Kidney (tissue), 13 donors: ENCODE measurements at regions not wholly inside any gene's neighbourhood (a gene's known extent, or its start where the extent isn't known, plus 50 kb on each side); places are given as distances from the start of the nearest gene placed in this dataset.

Experiments
- DNase-seq, 5 donors: peaks; one replicate each; pipeline ENCODE4 v3.0.0-alpha.2; 2013 to 2020
- FAIRE-seq: peaks from 2 replicates; lab custom pipeline; 2012; peaks lifted over from hg19 to GRCh38; lab: Jason Lieb, UNC
- H3K27ac ChIP-seq, 2 donors: one replicate each; pipeline ENCODE4 v1.7.0; 2013; ENCODE audit warnings: low read depth in 2 of 2, low read length in 2 of 2, inconsistent platforms in 1 of 2
- H3K27me3 ChIP-seq: one replicate; pipeline ENCODE4 v1.7.1; 2013; ENCODE audit warnings: low read length, inconsistent platforms; ENCODE audit not compliant: control insufficient read depth, insufficient read depth
- H3K36me3 ChIP-seq, 3 donors: one replicate each; pipeline versions ENCODE4 v1.7.0 to v1.7.1; 2013; ENCODE audit warnings: low read length in 3 of 3, control low read depth in 1 of 3, inconsistent platforms in 1 of 3; ENCODE audit not compliant: insufficient read depth in 3 of 3, control insufficient read depth in 2 of 3
- H3K4me1 ChIP-seq, 3 donors: one replicate each; pipeline versions ENCODE4 v1.7.0 to v1.7.1; 2013; ENCODE audit warnings: low read length in 3 of 3, inconsistent platforms in 1 of 3, low read depth in 1 of 3; ENCODE audit not compliant: control insufficient read depth in 2 of 3, insufficient read depth in 2 of 3
- H3K4me3 ChIP-seq, 3 donors: one replicate each; pipeline versions ENCODE4 v1.7.0 to v1.8.1; 2013; ENCODE audit warnings: low read length in 3 of 3, control low read depth in 1 of 3, inconsistent platforms in 1 of 3
- H3K9ac ChIP-seq, 3 donors: one replicate each; pipeline versions ENCODE4 v1.7.0 to v1.7.1; 2013; ENCODE audit warnings: low read length in 3 of 3, control low read depth in 1 of 3, inconsistent platforms in 1 of 3
- H3K9me3 ChIP-seq, 3 donors: one replicate each; pipeline versions ENCODE4 v1.7.0 to v1.7.1; 2013; ENCODE audit warnings: low read length in 3 of 3, control low read depth in 1 of 3, inconsistent platforms in 1 of 3; ENCODE audit not compliant: control insufficient read depth in 2 of 3, insufficient read depth in 1 of 3
- intact Hi-C: fragments of 100-400 bp; cut with DNase I; formaldehyde crosslinking; loops from one replicate; pipeline ENCODE4 v1.11.1; 2022
- TF ChIP-seq, protein P1 (sequence below): IDR thresholded peaks from 3 replicates; pipeline ENCODE4 v1.5.1; 2012; ENCODE audit warnings: mild to moderate bottlenecking, moderate library complexity, borderline replicate concordance; ENCODE audit not compliant: insufficient read depth; ENCODE audit errors: extremely low read depth
- donor health status: control.
- donor health status: control.
- donor health status: control.
- donor health status: control.
- donor health status: control.
- donor health status: DM: yes; HTN: yes; CAD: no.
- donor health status: Normal renal cell carcinoma (clear cell type).

DNA sequence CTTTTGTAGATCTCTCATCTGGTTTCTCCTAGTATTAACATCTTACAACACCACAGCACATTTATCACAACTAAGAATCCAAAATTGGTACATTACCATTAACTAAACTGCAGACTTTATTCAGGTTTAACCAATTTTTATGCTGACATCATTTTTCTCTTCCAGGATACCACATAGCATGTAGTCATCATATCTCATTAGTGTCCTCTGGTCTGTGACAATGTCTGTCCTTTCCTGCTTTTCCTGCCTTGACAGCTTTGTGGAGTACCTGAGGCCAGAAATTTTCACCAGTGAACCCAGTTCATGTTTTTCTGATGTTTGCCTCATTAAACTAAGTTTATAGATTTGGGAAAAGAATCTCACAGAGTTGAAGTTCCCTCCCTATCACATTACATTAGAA is 294.7 kb upstream of the TNC start:
- intact Hi-C loops: no loop called here
- H3K4me1 ChIP-seq: peaks cover 0 to 2% (median 0%) of the 10 kb centered on the region in 3 donors
- no peak overlapping the region for H3K4me3 ChIP-seq
- H3K9me3 ChIP-seq: no peaks in the 10 kb centered on the region
- TF ChIP-seq, protein P1, sequence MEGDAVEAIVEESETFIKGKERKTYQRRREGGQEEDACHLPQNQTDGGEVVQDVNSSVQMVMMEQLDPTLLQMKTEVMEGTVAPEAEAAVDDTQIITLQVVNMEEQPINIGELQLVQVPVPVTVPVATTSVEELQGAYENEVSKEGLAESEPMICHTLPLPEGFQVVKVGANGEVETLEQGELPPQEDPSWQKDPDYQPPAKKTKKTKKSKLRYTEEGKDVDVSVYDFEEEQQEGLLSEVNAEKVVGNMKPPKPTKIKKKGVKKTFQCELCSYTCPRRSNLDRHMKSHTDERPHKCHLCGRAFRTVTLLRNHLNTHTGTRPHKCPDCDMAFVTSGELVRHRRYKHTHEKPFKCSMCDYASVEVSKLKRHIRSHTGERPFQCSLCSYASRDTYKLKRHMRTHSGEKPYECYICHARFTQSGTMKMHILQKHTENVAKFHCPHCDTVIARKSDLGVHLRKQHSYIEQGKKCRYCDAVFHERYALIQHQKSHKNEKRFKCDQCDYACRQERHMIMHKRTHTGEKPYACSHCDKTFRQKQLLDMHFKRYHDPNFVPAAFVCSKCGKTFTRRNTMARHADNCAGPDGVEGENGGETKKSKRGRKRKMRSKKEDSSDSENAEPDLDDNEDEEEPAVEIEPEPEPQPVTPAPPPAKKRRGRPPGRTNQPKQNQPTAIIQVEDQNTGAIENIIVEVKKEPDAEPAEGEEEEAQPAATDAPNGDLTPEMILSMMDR: no peak
- H3K36me3 ChIP-seq: no peaks in the 10 kb centered on the region
- H3K27ac ChIP-seq: no peak overlapping the region
- no peak for FAIRE-seq
- no peak overlapping the region for H3K9ac ChIP-seq
- H3K27me3 ChIP-seq: no peaks in the 10 kb centered on the region
- DNase-seq: no peak

- DNase-seq (no peak), FAIRE-seq (no peak)
- Histone ChIP-seq H3K4me1 (peaks cover 0 to 2% (median 0%) of the 10 kb centered on the region in 3 donors), H3K27ac (no peak overlapping the region), H3K27me3 (no peaks in the 10 kb centered on the region), H3K36me3 (no peaks in the 10 kb centered on the region), H3K9ac (no peak overlapping the region), H3K9me3 (no peaks in the 10 kb centered on the region), H3K4me3 (no peak overlapping the region)
- TF ChIP-seq, protein P1: no peak
- intact Hi-C loops: no loop called here
These were observed 295.3 kb upstream of the TNC start for GRCh38 chr9:115413304-115413703.

DNA sequence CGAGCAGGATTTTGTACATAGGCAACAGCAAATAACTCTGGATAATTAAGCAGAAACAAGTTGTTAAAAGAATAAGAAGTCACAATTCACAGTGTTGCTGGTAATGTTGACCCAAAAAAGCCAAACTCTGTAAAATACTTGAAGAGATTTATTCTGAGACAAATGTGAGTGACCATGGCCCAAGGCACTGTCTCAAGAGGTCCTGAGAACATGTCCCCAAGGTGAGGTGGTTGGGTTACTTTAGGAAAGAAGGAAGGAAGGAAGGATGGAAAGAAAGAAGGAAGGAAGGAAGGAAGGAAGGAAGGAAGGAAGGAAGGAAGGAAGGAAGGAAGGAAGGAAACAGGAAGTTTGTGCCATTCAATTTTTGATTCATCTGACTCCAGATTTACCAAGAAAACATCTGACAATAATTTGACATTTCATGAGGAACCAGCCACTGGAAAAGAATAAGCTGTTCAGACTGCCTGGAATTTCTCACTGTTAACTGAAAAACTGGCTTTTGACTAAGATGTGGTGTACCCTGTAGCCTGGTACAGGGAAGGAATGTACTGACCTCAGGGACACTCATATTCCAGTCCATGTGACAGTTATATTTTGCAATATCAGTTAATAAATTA is 295.9 kb upstream of the TNC start:
- H3K9me3 ChIP-seq: no peaks in the 10 kb centered on the region
- FAIRE-seq: no peak
- peaks cover 0 to 2% (median 0%) of the 10 kb centered on the region in 3 donors for H3K4me1 ChIP-seq
- H3K9ac ChIP-seq: no peak overlapping the region
- H3K27ac ChIP-seq: no peak overlapping the region
- no peak overlapping the region for H3K4me3 ChIP-seq
- DNase-seq: no peak
- intact Hi-C loops: no loop called here
- TF ChIP-seq, protein P1: no peak
- no peaks in the 10 kb centered on the region for H3K27me3 ChIP-seq
- H3K36me3 ChIP-seq: no peaks in the 10 kb centered on the region

GRCh38 chr9:115414561-115414960 is 296.6 kb upstream of the TNC start:
- no peaks in the 10 kb centered on the region for H3K9me3 ChIP-seq
- no peak overlapping the region for H3K9ac ChIP-seq
- no peak overlapping the region for H3K4me3 ChIP-seq
- H3K27me3 ChIP-seq: no peaks in the 10 kb centered on the region
- no peaks in the 10 kb centered on the region for H3K36me3 ChIP-seq
- H3K4me1 ChIP-seq: peaks cover 0 to 2% (median 0%) of the 10 kb centered on the region in 3 donors
- TF ChIP-seq, protein P1: no peak
- no peak overlapping the region for H3K27ac ChIP-seq
- intact Hi-C loops: no loop called here
- no peak for DNase-seq
- no peak for FAIRE-seq
